Esophagus mucosa (tissue), 1 donor: ENCODE measurements at regions not wholly inside any gene's neighbourhood (a gene's known extent, or its start where the extent isn't known, plus 50 kb on each side); places are given as distances from the start of the nearest gene placed in this dataset.
A peak's percentile ranks its signal among the peaks of the same experiment; 100 is the strongest.

ENCODE experiments used
- ATAC-seq: fragments of 200-7000 bp; cut with Tn5 transposase; one replicate; pipeline ENCODE4 v1.9.1; 2020
- donor health status: DM: yes; HTN: yes; CAD: no.

GRCh38 chr6:137692806-137693205 lies 174.3 kb upstream of the TNFAIP3 start:
- ATAC-seq: peak; percentile 36

DNA sequence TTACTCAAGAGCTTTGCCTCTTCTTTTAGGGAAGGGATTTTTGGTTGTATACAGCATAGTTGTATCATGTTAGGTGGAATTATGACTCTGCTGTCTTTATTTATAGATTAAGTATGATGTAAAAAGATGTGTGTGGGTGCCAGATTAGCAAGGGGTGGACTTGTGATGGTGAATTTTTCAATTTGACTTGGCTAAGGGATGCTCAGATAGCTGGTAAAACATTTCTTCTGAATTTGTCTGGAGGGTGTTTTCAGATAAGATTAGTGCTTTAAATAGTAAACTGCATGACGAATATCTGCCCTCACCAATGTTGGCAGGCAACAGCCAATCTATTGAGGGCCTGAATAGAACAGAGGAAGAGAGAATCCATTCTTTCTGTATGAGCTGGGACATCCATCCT lies 173.3 kb upstream of the TNFAIP3 start:
- no peak for ATAC-seq

DNA sequence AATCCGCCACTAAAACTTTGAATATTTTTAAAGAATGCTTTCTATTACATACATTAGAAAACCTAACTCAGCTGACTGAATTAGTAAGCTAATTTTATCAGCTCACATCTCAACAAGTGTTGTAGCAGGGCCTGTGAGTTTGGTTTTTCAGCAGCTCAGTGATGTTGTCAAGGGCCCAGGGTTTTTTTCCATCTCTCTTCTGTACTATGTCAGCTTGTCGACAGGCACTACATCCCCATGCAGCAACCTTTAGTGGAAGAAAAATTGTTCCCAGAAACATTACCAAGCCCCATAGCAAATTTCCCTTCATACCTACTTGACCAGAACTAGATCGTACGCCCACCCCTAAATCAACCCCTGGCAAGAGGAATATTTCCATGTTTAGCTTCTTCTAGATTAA lies 170.3 kb upstream of the TNFAIP3 start:
- no peak for ATAC-seq

DNA sequence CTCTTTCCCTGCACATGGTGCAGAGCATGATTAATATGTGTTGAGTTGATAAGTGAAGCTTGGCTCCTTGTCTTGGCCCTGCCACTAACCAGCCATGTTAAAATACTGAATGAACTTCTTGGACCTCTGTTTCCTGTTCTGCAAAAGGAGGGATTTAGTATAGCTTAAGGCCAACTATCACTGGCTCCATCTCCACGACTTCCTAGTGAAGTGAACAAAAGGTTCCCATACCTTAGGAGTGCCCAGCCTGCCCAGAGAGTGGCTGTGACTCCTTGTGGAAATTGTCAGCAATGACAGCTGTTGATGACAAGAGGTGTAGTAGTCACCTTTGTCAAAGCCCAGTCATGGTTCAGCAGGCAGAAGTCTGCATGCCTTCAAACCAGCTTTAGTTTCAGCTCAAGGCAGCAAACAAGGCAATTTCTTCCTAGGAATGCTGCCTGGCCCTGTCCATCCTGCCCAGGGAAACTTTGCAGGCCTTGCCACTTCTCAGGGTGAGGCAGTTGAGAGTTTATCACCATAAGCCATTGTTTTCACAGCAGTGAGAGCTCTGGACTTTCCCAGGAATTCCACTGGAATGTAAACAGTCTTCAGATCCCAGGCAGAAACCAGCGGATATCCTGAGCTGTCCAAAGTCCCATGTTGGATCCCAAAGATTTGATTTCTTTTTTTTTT lies 169.7 kb upstream of the TNFAIP3 start:
- ATAC-seq: peak; percentile 92

- no peak for ATAC-seq
Observed at GRCh38 chr6:137698636-137699030, 168.4 kb upstream of the TNFAIP3 start.

- no peak for ATAC-seq
Observed at GRCh38 chr6:137699031-137699683, 167.9 kb upstream of the TNFAIP3 start.

DNA sequence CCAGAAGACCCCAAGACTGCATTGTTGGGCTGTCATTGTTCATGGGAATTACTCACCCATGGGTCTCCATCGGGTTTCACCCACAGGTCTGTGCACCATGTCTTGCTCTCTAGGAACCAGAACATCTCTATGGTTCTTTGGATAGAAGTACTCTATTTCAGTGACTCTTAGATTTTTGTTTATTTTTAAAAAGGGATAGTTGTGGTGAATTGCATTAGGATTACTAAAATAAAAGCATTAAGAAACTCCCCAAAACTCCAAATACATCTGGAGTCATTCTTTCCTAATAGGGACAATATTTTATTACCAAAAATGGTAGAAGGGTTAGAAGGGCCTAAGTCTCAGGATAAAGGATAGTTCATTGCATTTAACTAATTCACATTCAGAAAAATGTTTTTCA lies 166.9 kb upstream of the TNFAIP3 start:
- ATAC-seq: no peak

DNA sequence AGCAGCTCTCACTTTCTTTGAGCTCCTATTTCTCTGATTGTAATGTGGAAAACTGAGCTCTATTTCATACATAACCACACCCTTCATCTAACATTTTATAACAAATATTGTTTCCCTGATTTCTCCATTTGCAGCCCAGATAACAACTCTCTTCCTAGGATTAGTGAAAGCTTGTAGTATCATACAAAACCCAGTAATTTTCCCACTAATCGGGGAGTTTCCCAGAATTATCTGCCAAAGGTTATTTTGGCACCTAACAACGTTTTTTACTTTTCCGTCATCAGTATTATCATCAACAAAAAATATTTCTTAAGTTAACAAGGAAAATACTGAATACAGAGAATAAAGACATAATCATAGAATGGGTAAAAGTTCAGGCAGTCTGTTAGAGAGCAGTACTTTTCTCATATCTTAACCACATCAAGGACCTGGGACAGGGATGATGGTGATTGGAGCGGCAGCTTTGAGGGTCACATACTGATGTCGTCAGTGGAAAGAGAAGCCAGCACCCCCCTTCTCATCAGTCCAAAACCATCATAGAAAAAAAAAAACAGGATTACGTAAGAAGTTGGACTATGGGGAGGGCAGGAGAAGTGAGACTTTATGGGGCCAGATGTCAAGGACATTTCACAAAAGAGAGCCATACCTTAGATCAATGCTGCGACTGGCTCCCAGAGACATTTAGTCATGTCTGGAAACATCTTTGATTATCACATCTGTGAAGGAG lies 166.1 kb upstream of the TNFAIP3 start:
- no peak for ATAC-seq

- no peak for ATAC-seq
Observed at GRCh38 chr6:137701942-137702341, 165.1 kb upstream of the TNFAIP3 start.

GRCh38 chr6:137702791-137703424 lies 164.2 kb upstream of the TNFAIP3 start:
- ATAC-seq: no peak

GRCh38 chr6:137704802-137705159 lies 162.3 kb upstream of the TNFAIP3 start:
- no peak for ATAC-seq

DNA sequence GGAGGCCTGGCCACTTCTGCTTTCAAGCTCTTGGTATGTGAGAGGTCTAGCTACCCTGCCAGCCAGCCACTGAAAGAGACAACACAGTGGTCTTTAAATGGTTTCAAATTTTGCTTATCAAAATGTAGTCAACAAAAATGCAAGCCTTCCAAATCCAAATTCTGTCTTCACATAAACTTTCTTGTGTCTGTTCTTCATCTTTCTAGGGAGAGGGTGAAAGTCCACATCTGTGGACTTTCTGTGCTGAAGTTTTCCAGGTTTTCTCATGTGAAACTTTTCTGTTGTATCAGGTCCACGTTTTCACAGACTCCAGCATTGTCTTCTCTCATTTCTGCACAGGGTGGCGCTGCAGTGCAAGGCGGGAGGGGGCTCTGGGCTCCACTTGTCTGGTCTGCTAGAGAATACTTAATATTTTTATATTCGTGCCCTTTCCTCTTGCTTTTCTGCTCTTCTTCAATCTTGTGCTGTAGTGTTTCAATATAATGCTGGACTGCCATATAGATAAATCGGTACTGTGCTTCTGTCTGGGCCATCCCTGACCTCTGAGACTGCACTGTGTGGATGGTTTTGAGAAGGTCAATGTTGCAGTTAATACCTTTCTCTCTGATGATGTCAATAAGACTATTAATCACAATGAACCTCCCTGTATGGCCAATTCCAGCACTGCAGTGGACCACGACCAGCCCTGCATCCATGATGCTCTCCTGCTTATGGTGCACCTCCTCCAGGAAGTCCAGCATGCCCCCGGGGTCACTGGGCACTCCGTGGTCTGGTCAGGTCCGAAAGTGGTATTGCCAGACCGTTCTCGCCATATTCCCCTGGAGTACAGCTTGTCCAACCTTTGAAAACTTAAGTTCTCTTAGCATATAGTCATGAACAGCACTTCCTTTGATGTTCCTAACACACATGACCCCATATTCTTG lies 161.6 kb upstream of the TNFAIP3 start:
- peak; percentile 65 for ATAC-seq

GRCh38 chr6:137706083-137706750 lies 160.8 kb upstream of the TNFAIP3 start:
- no peak for ATAC-seq

- no peak for ATAC-seq
Observed at GRCh38 chr6:137707038-137707589, 159.9 kb upstream of the TNFAIP3 start.

GRCh38 chr6:137707590-137708360 lies 159.3 kb upstream of the TNFAIP3 start:
- ATAC-seq: peak; percentile 73

- no peak for ATAC-seq
Observed at GRCh38 chr6:137708481-137708880, 158.6 kb upstream of the TNFAIP3 start.

DNA sequence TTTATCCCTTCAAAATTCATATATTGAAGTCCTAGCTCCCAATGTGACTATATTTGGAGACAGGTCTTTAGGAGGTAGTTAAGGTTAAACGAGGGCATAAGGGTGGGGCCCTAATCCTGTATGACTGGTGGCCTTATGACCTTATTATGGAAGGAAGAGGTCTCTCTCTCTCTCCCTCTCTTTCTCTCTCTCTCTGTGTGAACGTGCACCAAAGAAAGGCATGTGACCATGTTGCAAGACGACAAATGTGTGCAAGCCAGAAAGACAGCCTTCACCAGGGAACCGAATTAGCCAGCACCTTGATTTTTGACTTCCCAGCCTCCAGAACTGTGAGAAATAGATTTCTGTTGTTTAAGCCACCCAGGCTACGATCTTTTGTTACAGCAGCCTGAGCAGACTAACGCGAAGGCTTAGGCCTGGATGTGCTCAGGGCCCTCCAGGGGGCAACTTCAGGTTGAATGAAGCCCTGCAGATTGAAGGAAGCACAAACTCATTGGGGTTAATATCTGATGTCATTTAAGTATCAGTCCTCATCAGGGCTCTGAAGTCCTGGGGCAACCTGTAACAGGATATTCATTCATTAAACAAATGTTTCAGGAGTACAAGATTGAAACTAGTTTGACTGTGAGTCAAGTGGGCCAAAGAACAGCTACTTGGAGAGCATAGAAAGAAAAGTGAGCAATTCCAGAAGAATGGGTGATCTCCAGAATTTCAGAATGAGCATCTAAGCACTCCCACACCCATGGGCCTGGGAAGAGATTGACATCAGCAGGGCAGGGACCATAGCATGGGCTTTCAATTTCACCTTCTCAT lies 157.4 kb upstream of the TNFAIP3 start:
- ATAC-seq: peak; percentile 56

- no peak for ATAC-seq
Observed at GRCh38 chr6:137711972-137712371, 155.1 kb upstream of the TNFAIP3 start.

DNA sequence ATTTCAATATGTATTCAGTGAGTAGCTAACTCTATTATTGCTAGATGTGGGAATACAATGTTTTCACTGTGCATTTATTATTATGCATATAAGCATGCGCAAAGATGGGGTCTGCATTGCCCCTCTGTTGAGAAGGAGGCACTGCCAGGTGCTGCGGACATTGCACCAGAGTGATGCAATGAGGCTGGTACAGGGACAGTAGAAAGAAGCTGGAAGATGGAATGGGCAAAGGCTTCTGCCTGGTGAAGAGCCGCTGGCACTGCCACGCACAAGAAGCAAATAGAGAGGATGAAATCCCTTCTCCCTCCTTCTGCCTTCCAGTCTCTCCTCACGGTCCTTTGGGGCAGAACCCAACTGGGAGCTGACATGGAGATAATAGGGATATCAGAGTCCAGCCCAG lies 154.5 kb upstream of the TNFAIP3 start:
- no peak for ATAC-seq

DNA sequence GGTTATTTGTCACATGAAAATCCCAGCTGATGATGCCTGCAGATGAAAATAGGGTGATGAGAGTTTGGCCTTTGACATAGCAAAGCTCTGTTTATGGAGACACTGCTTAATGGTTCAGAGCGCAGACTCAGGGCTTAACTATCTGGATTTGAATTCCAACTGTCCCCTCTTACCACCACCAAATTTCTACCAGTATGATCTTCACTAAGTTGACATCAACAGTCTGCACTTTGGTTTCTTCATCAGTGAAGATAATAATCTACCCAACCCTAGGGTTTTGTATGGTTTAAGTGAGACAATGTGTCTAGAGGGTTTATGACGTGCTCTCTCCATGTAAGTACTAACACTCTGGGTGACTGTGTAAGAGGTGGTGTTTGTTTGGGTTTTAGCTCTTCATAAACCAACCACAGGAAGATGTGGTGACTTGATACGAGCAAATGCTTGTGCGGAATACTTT lies 151.4 kb upstream of the TNFAIP3 start:
- peak; percentile 32 for ATAC-seq
